ENCODE measurements at regions not wholly inside any gene's neighbourhood (a gene's known extent, or its start where the extent isn't known, plus 50 kb on each side); places are given as distances from the start of the nearest gene placed in this dataset.

DNA sequence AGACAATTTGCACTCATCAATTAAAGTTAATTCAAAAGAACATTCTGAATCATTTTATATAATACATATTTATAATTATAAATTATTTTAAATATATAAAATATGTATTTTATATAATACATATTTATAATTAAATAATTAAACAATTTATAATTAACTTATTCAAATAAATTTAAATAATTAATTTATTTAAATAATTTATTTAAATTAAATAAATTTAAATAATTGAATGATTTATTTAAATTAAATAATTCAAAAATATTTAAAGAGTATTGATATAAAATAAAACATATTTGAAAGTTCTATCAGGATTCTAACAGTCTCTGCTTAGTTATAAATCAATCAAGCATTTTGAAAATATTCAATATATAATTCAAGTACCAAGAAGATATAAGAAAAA, 775.5 kb upstream of the CTNND2 start (continued):
- TF ChIP-seq CBX8 (IDR thresholded peaks at IDR 0.05; ENCODE audit: borderline replicate concordance, low read depth, low read length) (no peak), CBX5 (IDR thresholded peaks at IDR 0.05; ENCODE audit: low read depth, low read length) (no peak), SP2 (IDR thresholded peaks at IDR 0.05; ENCODE audit: low read length) (no peak)

Data from H1 (cell line).